HEK293 (cell line): ENCODE measurements at regions not wholly inside any gene's neighbourhood (a gene's known extent, or its start where the extent isn't known, plus 50 kb on each side); places are given as distances from the start of the nearest gene placed in this dataset.

Experiments used
- PRDM1 ChIP-seq: fragments of 450-650 bp; formaldehyde crosslinking; IDR thresholded peaks from 2 replicates; pipeline ENCODE4; 2016; ENCODE audit warnings: missing biosample characterization, missing genetic modification characterization
- ZBTB21 ChIP-seq: fragments of 450-650 bp; formaldehyde crosslinking; IDR thresholded peaks from 2 replicates; pipeline ENCODE4 v1.5.1; 2017; ENCODE audit warnings: missing biosample characterization, missing genetic modification characterization
- ZNF274 ChIP-seq, 2 experiments: fragments of 200-500 bp in 1 of 2; fragments of 450-650 bp in 1 of 2; sonication (Bioruptor generic) in 1 of 2; formaldehyde crosslinking in 1 of 2; IDR thresholded peaks; 2 replicates each; pipeline versions ENCODE4 v1.5.1 to v1.6.1; 2014 to 2016; ENCODE audit warnings: borderline replicate concordance in 1 of 2, inconsistent platforms in 1 of 2, low read length in 1 of 2, missing biosample characterization in 1 of 2, missing genetic modification characterization in 1 of 2
- ZNF629 ChIP-seq: fragments of 450-650 bp; formaldehyde crosslinking; IDR thresholded peaks from 2 replicates; pipeline ENCODE4 v1.5.1; 2017; ENCODE audit warnings: missing biosample characterization, missing genetic modification characterization
- ZNF707 ChIP-seq: fragments of 450-650 bp; formaldehyde crosslinking; IDR thresholded peaks from 2 replicates; pipeline ENCODE4 v1.5.1; 2016; ENCODE audit warnings: missing biosample characterization, missing genetic modification characterization
- TF ChIP-seq, protein P1 (sequence below): fragments of 450-650 bp; formaldehyde crosslinking; IDR thresholded peaks from 2 replicates; pipeline ENCODE4 v1.5.1; 2016; ENCODE audit warnings: missing biosample characterization, missing genetic modification characterization

DNA sequence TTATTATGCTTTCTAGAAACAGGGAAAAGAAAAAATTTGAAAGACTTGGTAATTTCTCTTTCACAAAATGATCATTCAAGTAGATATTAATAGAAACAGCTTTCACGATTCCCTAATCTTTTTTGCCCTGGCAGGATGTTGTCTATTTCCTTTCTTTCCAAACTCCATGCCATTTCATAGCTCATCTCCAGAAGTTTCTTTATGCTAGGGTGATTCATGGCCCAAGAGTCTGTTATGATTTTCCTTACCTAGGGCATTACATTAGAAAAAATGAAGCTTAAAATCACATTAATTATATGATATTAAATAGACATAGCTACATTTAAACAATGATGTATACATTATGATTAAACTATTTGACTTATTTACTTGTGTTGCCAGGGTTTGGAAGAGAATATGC is 762.1 kb downstream of the LTN1 start:
- no peak for TF ChIP-seq ZNF707
- no peak for TF ChIP-seq ZBTB21 (tag by site-specific recombination)
- TF ChIP-seq ZNF274 (IDR thresholded peaks at IDR 0.05; ENCODE audit: low read length) = no peak
- TF ChIP-seq ZNF274 (tag by site-specific recombination; IDR thresholded peaks at IDR 0.05; ENCODE audit: borderline replicate concordance) = no peak
- no peak for TF ChIP-seq ZNF629
- TF ChIP-seq, protein P1, sequence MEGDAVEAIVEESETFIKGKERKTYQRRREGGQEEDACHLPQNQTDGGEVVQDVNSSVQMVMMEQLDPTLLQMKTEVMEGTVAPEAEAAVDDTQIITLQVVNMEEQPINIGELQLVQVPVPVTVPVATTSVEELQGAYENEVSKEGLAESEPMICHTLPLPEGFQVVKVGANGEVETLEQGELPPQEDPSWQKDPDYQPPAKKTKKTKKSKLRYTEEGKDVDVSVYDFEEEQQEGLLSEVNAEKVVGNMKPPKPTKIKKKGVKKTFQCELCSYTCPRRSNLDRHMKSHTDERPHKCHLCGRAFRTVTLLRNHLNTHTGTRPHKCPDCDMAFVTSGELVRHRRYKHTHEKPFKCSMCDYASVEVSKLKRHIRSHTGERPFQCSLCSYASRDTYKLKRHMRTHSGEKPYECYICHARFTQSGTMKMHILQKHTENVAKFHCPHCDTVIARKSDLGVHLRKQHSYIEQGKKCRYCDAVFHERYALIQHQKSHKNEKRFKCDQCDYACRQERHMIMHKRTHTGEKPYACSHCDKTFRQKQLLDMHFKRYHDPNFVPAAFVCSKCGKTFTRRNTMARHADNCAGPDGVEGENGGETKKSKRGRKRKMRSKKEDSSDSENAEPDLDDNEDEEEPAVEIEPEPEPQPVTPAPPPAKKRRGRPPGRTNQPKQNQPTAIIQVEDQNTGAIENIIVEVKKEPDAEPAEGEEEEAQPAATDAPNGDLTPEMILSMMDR (tag by site-specific recombination) = no peak
- TF ChIP-seq PRDM1 (tag by site-specific recombination) = no peak
